ENCODE measurements at regions not wholly inside any gene's neighbourhood (a gene's known extent, or its start where the extent isn't known, plus 50 kb on each side); places are given as distances from the start of the nearest gene placed in this dataset.

DNA sequence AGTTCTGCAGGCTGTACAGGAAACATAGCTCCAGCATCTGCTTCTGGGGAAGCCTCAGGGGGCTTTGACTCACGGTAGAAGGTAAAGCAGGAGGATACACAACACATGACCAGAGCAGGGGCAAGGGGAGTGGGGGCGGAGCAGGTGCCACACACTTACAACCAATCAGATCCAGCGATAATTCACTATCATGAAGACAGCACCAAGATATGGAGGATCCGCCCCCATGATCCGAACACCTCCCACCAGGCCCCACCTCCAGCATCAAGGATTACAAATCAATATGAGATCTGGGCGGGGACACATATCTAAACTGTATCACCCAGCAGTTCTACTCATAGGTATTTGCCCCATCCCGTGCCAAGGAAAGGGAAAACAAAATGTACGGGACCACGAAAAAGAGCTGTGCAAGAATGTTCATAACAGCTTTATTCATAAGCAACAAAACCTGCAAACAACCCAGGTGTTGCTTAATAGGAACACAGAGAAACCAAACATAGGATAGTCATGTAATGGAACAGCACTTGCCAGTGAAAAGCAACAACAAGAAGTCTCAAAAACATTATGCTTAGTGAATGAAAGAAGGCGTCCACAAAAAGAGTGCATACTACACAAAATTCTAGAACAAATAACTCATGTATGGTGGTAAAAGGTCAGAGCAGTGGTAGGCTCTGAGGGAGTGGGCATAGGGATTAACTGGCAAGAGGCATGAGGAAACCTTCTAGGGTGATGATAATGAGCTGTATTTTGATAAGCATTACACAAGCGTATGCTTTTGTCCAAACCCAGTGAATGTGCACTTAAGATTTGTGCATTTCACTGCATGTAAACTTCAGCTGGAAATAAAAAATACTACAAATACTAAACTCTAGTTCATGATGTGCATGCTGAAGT is 130.9 kb upstream of the FAM9B start (continued):
- TF ChIP-seq, protein P1, sequence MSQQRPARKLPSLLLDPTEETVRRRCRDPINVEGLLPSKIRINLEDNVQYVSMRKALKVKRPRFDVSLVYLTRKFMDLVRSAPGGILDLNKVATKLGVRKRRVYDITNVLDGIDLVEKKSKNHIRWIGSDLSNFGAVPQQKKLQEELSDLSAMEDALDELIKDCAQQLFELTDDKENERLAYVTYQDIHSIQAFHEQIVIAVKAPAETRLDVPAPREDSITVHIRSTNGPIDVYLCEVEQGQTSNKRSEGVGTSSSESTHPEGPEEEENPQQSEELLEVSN (IDR thresholded peaks at IDR 0.05), result no peak
